Lung (tissue), 11 donors: ENCODE measurements at regions not wholly inside any gene's neighbourhood (a gene's known extent, or its start where the extent isn't known, plus 50 kb on each side); places are given as distances from the start of the nearest gene placed in this dataset.
A peak's percentile ranks its signal among the peaks of the same experiment; 100 is the strongest.

Source experiments
- ATAC-seq: fragments of 200-7000 bp; cut with Tn5 transposase; one replicate; pipeline ENCODE4 v1.9.1; 2020; ENCODE audit warnings: moderate number of reproducible peaks; ENCODE audit not compliant: insufficient read depth, low FRiP score
- DNase-seq, 3 donors: peaks; one replicate each; pipeline ENCODE4 v3.0.0-alpha.2; 2013 to 2017
- H3K27ac ChIP-seq, 2 donors: one replicate each; pipeline ENCODE4 v1.5.1; 2013; ENCODE audit warnings: mild to moderate bottlenecking in 2 of 2, moderate library complexity in 2 of 2, control low read depth in 1 of 2, inconsistent platforms in 1 of 2, low read depth in 1 of 2, low read length in 1 of 2
- H3K27me3 ChIP-seq, 3 donors: one replicate each; pipeline ENCODE4 v1.5.1; 2013; ENCODE audit warnings: low read length in 2 of 3; ENCODE audit not compliant: control insufficient read depth in 3 of 3, insufficient read depth in 3 of 3
- H3K36me3 ChIP-seq, 4 donors: one replicate each; pipeline ENCODE4 v1.5.1; 2013; ENCODE audit warnings: low read length in 4 of 4, mild to moderate bottlenecking in 1 of 4, moderate library complexity in 1 of 4; ENCODE audit not compliant: control insufficient read depth in 4 of 4, insufficient read depth in 4 of 4
- H3K4me1 ChIP-seq, 5 donors: one replicate each; pipeline ENCODE4 v1.5.1; 2013; ENCODE audit warnings: low read length in 5 of 5, mild to moderate bottlenecking in 2 of 5, moderate library complexity in 1 of 5; ENCODE audit not compliant: control insufficient read depth in 5 of 5, insufficient read depth in 5 of 5
- H3K4me3 ChIP-seq: one replicate; pipeline ENCODE4 v1.5.1; 2013; ENCODE audit warnings: mild to moderate bottlenecking, control low read depth, moderate library complexity
- H3K9ac ChIP-seq, 2 donors: one replicate each; pipeline ENCODE4 v1.5.1; 2013; ENCODE audit warnings: low read length in 2 of 2, control low read depth in 1 of 2; ENCODE audit not compliant: insufficient read depth in 1 of 2
- H3K9me3 ChIP-seq, 4 donors: one replicate each; pipeline ENCODE4 v1.5.1; 2013; ENCODE audit warnings: low read length in 3 of 4, mild to moderate bottlenecking in 1 of 4, moderate library complexity in 1 of 4; ENCODE audit not compliant: control insufficient read depth in 4 of 4, insufficient read depth in 3 of 4
- CTCF ChIP-seq: IDR thresholded peaks from 2 replicates; pipeline ENCODE4 v1.5.1; 2012; ENCODE audit warnings: mild to moderate bottlenecking; ENCODE audit errors: control extremely low read depth, extremely low read depth
- WGBS, 2 donors: extraction: QIAGEN DNeasy Blood & Tissue Kit; methylation state at CpG; one replicate each; pipeline ENCODE4 v1.1.7; 2013; 5-methylcytosine and 5-hydroxymethylcytosine counted together
- donor health status: control.
- donor health status: control.
- donor health status: Bipolar disorder and iron deficiency.
- donor health status: healthy.
- donor health status: DM: yes; HTN: yes; CAD: no.

DNA sequence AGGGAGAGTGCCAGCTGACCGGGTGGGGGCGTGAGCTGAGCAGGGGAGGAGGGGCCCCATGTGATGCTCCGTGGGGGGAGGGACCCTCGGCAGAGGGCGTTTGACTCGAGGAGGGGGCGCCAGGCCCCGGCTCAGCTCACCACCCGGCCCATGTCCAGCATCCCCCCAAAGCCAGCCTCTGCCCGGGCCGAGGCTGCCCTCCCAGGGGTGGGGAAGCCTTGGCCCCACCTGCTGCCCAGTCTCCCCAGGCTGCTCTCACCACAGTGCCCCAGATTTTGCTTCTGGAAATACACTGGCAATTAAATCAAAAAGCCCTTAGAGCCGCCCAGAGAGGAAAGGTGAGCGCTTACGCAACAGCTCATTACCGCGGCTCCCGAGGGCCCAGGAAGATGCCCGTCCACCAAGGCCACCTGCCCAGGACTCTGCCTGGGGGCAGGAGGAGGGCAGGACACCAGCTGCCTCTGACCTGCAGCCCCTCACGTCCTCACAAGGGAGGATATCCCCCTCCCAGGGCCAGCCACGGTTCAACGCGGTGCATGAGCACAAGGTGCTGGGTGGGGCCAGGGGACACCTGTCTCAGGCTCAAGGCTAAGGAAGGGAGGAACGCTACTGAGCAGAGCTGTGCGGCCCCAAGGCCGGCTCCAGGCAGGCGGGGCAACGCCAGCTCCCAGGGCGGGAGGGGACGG lies 70.0 kb upstream of the INPP5A start:
- 52 to 59% methylated on average over 27 to 29 of the region's 29 CpGs for WGBS, 2 donors
- peaks cover 0 to 42% (median 13%) of the 10 kb centered on the region in 5 donors for H3K4me1 ChIP-seq

GRCh38 chr10:132468216-132468615 lies 69.4 kb upstream of the INPP5A start:
- Histone ChIP-seq H3K4me1 (peaks cover 0 to 42% (median 13%) of the 10 kb centered on the region in 5 donors), H3K27ac (no peak overlapping the region), H3K36me3 (no peaks in the 10 kb centered on the region), H3K4me3 (no peak overlapping the region), H3K9me3 (peaks cover 0 to 2% (median 0%) of the 10 kb centered on the region in 4 donors), H3K27me3 (no peaks in the 10 kb centered on the region), H3K9ac (no peak overlapping the region)
- ATAC-seq = no peak
- WGBS, 2 donors = 55 to 76% methylated on average over 5 of the region's 5 CpGs
- peak in 2 of 3 donors; percentile 33 to 57 for DNase-seq
- no peak for TF ChIP-seq CTCF

More for the DNA sequence above, 70.0 kb upstream of the INPP5A start:
- H3K9ac ChIP-seq = no peak overlapping the region
- peak overlapping the region in 1 of 2 donors; percentile 57 for H3K27ac ChIP-seq
- ATAC-seq (no peak), DNase-seq (no peak)
- H3K9me3 ChIP-seq = peaks cover 0 to 2% (median 0%) of the 10 kb centered on the region in 4 donors
- no peaks in the 10 kb centered on the region for H3K36me3 ChIP-seq
- no peak for TF ChIP-seq CTCF
- no peaks in the 10 kb centered on the region for H3K27me3 ChIP-seq
- H3K4me3 ChIP-seq = no peak overlapping the region

DNA sequence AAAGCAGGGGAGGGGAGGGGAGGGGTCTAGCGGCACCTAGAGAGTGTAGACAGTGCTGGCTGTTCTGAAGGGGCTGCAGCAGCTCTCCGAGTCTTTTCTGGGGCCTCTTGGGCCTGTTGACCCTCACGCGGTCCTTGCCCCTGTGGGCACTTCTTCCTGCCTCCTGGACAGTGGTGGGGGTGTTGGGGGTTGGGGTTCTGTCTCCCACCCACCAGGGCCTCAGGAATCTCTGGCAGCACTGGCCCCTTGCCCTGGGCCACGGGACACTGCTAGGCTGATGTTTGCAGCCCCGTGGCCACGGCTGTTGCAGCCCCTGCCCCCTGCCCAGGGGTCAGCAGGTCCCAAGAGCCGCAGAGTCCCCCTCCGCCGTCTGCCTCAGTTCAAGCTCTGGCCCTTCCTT lies 68.9 kb upstream of the INPP5A start:
- Histone ChIP-seq H3K36me3 (no peaks in the 10 kb centered on the region), H3K4me1 (peaks cover 0 to 41% (median 13%) of the 10 kb centered on the region in 5 donors), H3K9me3 (peaks cover 0 to 2% (median 0%) of the 10 kb centered on the region in 4 donors), H3K27ac (no peak overlapping the region), H3K4me3 (no peak overlapping the region), H3K27me3 (no peaks in the 10 kb centered on the region), H3K9ac (no peak overlapping the region)
- ATAC-seq (no peak), DNase-seq (no peak)
- TF ChIP-seq CTCF = no peak
- WGBS, 2 donors = 84 to 87% methylated on average over 10 of the region's 10 CpGs
